Bronchial epithelial cell (primary cell): ENCODE measurements at regions not wholly inside any gene's neighbourhood (a gene's known extent, or its start where the extent isn't known, plus 50 kb on each side); places are given as distances from the start of the nearest gene placed in this dataset.

ENCODE experiments used
- DNase-seq: peaks from one replicate; pipeline ENCODE4 v3.0.0-alpha.2; 2010; ENCODE audit warnings: low read depth
- FAIRE-seq: peaks from 2 replicates; lab custom pipeline; 2011; peaks lifted over from hg19 to GRCh38; lab: Jason Lieb, UNC
- H3K27me3 ChIP-seq: 2 replicates; pipeline ENCODE4 v1.5.1; 2011; ENCODE audit warnings: low read length; ENCODE audit not compliant: control insufficient read depth, insufficient read depth
- H3K36me3 ChIP-seq: 2 replicates; pipeline ENCODE4 v1.5.1; 2011; ENCODE audit warnings: low read length; ENCODE audit not compliant: control insufficient read depth, insufficient read depth
- H3K4me3 ChIP-seq: 2 replicates; pipeline ENCODE4 v1.5.1; 2011; ENCODE audit warnings: mild to moderate bottlenecking, low read depth, low read length, control low read depth
- CTCF ChIP-seq: IDR thresholded peaks from 2 replicates; pipeline ENCODE4 v1.5.1; 2011; ENCODE audit warnings: mild to moderate bottlenecking, moderate library complexity, low read length, control low read depth, inconsistent platforms; ENCODE audit not compliant: insufficient read depth, severe bottlenecking

GRCh38 chr3:25265284-25265683 is 162.8 kb upstream of the RARB start:
- no peaks in the 10 kb centered on the region for H3K27me3 ChIP-seq
- H3K36me3 ChIP-seq = no peaks in the 10 kb centered on the region
- FAIRE-seq = no peak
- TF ChIP-seq CTCF = no peak
- H3K4me3 ChIP-seq = no peak overlapping the region
- no peak for DNase-seq

- no peak for FAIRE-seq
- H3K4me3 ChIP-seq = no peak overlapping the region
These were observed 161.4 kb upstream of the RARB start for GRCh38 chr3:25266677-25267076.

GRCh38 chr3:25272090-25272489 is 156.0 kb upstream of the RARB start:
- DNase-seq (no peak), FAIRE-seq (no peak)
- no peak overlapping the region for H3K4me3 ChIP-seq
- no peak for TF ChIP-seq CTCF
- H3K36me3 ChIP-seq = no peaks in the 10 kb centered on the region
- H3K27me3 ChIP-seq = no peaks in the 10 kb centered on the region

More at GRCh38 chr3:25266677-25267076, 161.4 kb upstream of the RARB start:
- Histone ChIP-seq H3K36me3 (no peaks in the 10 kb centered on the region), H3K27me3 (no peaks in the 10 kb centered on the region)
- DNase-seq = no peak
- TF ChIP-seq CTCF = no peak

- FAIRE-seq = peak; percentile 62
- Histone ChIP-seq H3K4me3 (no peak overlapping the region), H3K36me3 (no peaks in the 10 kb centered on the region), H3K27me3 (no peaks in the 10 kb centered on the region)
- TF ChIP-seq CTCF = no peak
- no peak for DNase-seq
These were observed 154.4 kb upstream of the RARB start for GRCh38 chr3:25273582-25274171.

GRCh38 chr3:25277503-25277902 is 150.6 kb upstream of the RARB start:
- Histone ChIP-seq H3K4me3 (no peak overlapping the region), H3K36me3 (no peaks in the 10 kb centered on the region), H3K27me3 (no peaks in the 10 kb centered on the region)
- TF ChIP-seq CTCF = no peak
- no peak for FAIRE-seq
- no peak for DNase-seq

GRCh38 chr3:25281041-25281731 is 146.9 kb upstream of the RARB start:
- DNase-seq = no peak
- Histone ChIP-seq H3K4me3 (no peak overlapping the region), H3K27me3 (no peaks in the 10 kb centered on the region), H3K36me3 (no peaks in the 10 kb centered on the region)
- TF ChIP-seq CTCF = no peak
- FAIRE-seq = no peak
